ENCODE measurements at regions not wholly inside any gene's neighbourhood (a gene's known extent, or its start where the extent isn't known, plus 50 kb on each side); places are given as distances from the start of the nearest gene placed in this dataset.
"Not testable (repeated sequence)": the region's sequence is repeated elsewhere in the genome, so short reads cannot be mapped to it uniquely, and the experiment has no call there.

GRCh38 chr15:29648415-29648814 lies 173.9 kb downstream of the TJP1 start:
- not testable (repeated sequence) for H3K27me3 ChIP-seq (ENCODE audit: control insufficient read depth in 4 of 4, insufficient read depth in 4 of 4, low read length in 3 of 4); H3K9ac ChIP-seq (ENCODE audit: low read depth in 1 of 2, low read length in 2 of 2); DNase-seq (ENCODE audit: low spot score); H3K27ac ChIP-seq (ENCODE audit: low read depth in 1 of 2, low read length in 2 of 2); H3K4me3 ChIP-seq (ENCODE audit: low read depth in 1 of 3, low read length in 3 of 3); H3K4me1 ChIP-seq (ENCODE audit: control insufficient read depth in 4 of 4, insufficient read depth in 4 of 4, low read length in 3 of 4); H3K9me3 ChIP-seq (ENCODE audit: control insufficient read depth in 4 of 4, low read length in 3 of 4); H3K36me3 ChIP-seq (ENCODE audit: control insufficient read depth in 4 of 4, insufficient read depth in 3 of 4, low read depth in 1 of 4, low read length in 3 of 4)
- 75% methylated on average over 5 of the region's 5 CpGs for WGBS

- H3K9ac ChIP-seq (ENCODE audit: low read depth in 1 of 2, low read length in 2 of 2) = no peak overlapping the region
- H3K4me1 ChIP-seq (ENCODE audit: control insufficient read depth in 4 of 4, insufficient read depth in 4 of 4, low read length in 3 of 4) = no peaks in the 10 kb centered on the region
- WGBS = 96% methylated on average over 3 of the region's 3 CpGs
- DNase-seq (ENCODE audit: low spot score) = no peak
- TF ChIP-seq SP1 (IDR thresholded peaks at IDR 0.05) (no peak), RXRA (IDR thresholded peaks at IDR 0.05) (no peak), ATF3 (IDR thresholded peaks at IDR 0.05) (no peak), TAF1 (conservative IDR thresholded peaks at IDR 0.05) (no peak), ZBTB33 (IDR thresholded peaks at IDR 0.05) (no peak), YY1 (IDR thresholded peaks at IDR 0.05) (no peak), JUND (IDR thresholded peaks at IDR 0.05) (no peak), MAX (IDR thresholded peaks at IDR 0.05) (no peak)
- H3K9me3 ChIP-seq (ENCODE audit: control insufficient read depth in 4 of 4, low read length in 3 of 4) = no peaks in the 10 kb centered on the region
- no peaks in the 10 kb centered on the region for H3K36me3 ChIP-seq (ENCODE audit: control insufficient read depth in 4 of 4, insufficient read depth in 3 of 4, low read depth in 1 of 4, low read length in 3 of 4)
- H3K4me3 ChIP-seq (ENCODE audit: low read depth in 1 of 3, low read length in 3 of 3) = no peak overlapping the region
- H3K27ac ChIP-seq (ENCODE audit: low read depth in 1 of 2, low read length in 2 of 2) = no peak overlapping the region
- H3K27me3 ChIP-seq (ENCODE audit: control insufficient read depth in 4 of 4, insufficient read depth in 4 of 4, low read length in 3 of 4) = no peaks in the 10 kb centered on the region
Measured at GRCh38 chr15:29645841-29646240, 176.4 kb downstream of the TJP1 start.

DNA sequence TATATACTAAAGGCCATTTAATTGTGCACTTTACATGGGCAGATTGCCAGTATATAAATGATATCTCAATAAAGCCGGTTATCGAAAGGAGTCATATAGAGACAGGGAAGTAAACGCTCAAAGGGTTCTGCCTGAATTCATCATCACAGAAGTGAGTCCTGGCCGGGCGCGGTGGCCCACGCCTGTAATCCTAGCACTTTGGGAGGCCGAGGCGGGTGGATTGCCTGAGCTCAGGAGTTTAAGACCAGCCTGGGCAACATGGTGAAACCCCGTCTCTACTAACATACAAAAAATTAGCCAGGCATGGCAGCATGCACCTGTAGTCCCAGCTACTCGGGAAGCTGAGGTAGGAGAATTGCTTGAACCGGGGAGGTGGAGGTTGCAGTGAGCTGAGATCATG lies 177.9 kb downstream of the TJP1 start:
- not testable (repeated sequence) for H3K36me3 ChIP-seq (ENCODE audit: control insufficient read depth in 4 of 4, insufficient read depth in 3 of 4, low read depth in 1 of 4, low read length in 3 of 4); H3K9ac ChIP-seq (ENCODE audit: low read depth in 1 of 2, low read length in 2 of 2); H3K27ac ChIP-seq (ENCODE audit: low read depth in 1 of 2, low read length in 2 of 2); H3K4me3 ChIP-seq (ENCODE audit: low read depth in 1 of 3, low read length in 3 of 3); DNase-seq (ENCODE audit: low spot score); H3K4me1 ChIP-seq (ENCODE audit: control insufficient read depth in 4 of 4, insufficient read depth in 4 of 4, low read length in 3 of 4); H3K9me3 ChIP-seq (ENCODE audit: control insufficient read depth in 4 of 4, low read length in 3 of 4); H3K27me3 ChIP-seq (ENCODE audit: control insufficient read depth in 4 of 4, insufficient read depth in 4 of 4, low read length in 3 of 4)
- WGBS = 93% methylated on average over 12 of the region's 12 CpGs

GRCh38 chr15:29638781-29639180 lies 183.5 kb downstream of the TJP1 start:
- WGBS = 78% methylated on average over 4 of the region's 4 CpGs
- no peak for TF ChIP-seq REST (IDR thresholded peaks at IDR 0.05)
- no peak for TF ChIP-seq GABPA (IDR thresholded peaks at IDR 0.05 in 1 of 2, conservative IDR thresholded peaks at IDR 0.05 in 1 of 2)
- TF ChIP-seq RAD21 (IDR thresholded peaks at IDR 0.05) = no peak
- TF ChIP-seq, protein P1, sequence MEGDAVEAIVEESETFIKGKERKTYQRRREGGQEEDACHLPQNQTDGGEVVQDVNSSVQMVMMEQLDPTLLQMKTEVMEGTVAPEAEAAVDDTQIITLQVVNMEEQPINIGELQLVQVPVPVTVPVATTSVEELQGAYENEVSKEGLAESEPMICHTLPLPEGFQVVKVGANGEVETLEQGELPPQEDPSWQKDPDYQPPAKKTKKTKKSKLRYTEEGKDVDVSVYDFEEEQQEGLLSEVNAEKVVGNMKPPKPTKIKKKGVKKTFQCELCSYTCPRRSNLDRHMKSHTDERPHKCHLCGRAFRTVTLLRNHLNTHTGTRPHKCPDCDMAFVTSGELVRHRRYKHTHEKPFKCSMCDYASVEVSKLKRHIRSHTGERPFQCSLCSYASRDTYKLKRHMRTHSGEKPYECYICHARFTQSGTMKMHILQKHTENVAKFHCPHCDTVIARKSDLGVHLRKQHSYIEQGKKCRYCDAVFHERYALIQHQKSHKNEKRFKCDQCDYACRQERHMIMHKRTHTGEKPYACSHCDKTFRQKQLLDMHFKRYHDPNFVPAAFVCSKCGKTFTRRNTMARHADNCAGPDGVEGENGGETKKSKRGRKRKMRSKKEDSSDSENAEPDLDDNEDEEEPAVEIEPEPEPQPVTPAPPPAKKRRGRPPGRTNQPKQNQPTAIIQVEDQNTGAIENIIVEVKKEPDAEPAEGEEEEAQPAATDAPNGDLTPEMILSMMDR (IDR thresholded peaks at IDR 0.05; ENCODE audit: low read depth, low read length, missing input control) = no peak
- TF ChIP-seq TAF1 (conservative IDR thresholded peaks at IDR 0.05) = no peak
- TF ChIP-seq ATF3 (IDR thresholded peaks at IDR 0.05) = no peak
- TF ChIP-seq EGR1 (IDR thresholded peaks at IDR 0.05; ENCODE audit: low read depth in 2 of 2) = no peak
- TF ChIP-seq MAX (IDR thresholded peaks at IDR 0.05) = no peak
- no peak for TF ChIP-seq RXRA (IDR thresholded peaks at IDR 0.05)

More at GRCh38 chr15:29638781-29639180, 183.5 kb downstream of the TJP1 start:
- Histone ChIP-seq H3K4me1 (ENCODE audit: control insufficient read depth in 4 of 4, insufficient read depth in 4 of 4, low read length in 3 of 4) (no peaks in the 10 kb centered on the region), H3K9ac (ENCODE audit: low read depth in 1 of 2, low read length in 2 of 2) (no peak overlapping the region), H3K27ac (ENCODE audit: low read depth in 1 of 2, low read length in 2 of 2) (no peak overlapping the region), H3K27me3 (ENCODE audit: control insufficient read depth in 4 of 4, insufficient read depth in 4 of 4, low read length in 3 of 4) (no peaks in the 10 kb centered on the region), H3K4me3 (ENCODE audit: low read depth in 1 of 3, low read length in 3 of 3) (no peak overlapping the region), H3K36me3 (ENCODE audit: control insufficient read depth in 4 of 4, insufficient read depth in 3 of 4, low read depth in 1 of 4, low read length in 3 of 4) (no peaks in the 10 kb centered on the region), H3K9me3 (ENCODE audit: control insufficient read depth in 4 of 4, low read length in 3 of 4) (no peaks in the 10 kb centered on the region)
- DNase-seq (ENCODE audit: low spot score) = no peak

Data from liver (tissue), 8 donors.